B cell (primary cell): ENCODE measurements at regions not wholly inside any gene's neighbourhood (a gene's known extent, or its start where the extent isn't known, plus 50 kb on each side); places are given as distances from the start of the nearest gene placed in this dataset.

Experiments used
- ATAC-seq: fragments of 200-7000 bp; cut with Tn5 transposase; one replicate; pipeline ENCODE4 v1.10.0; 2021; ENCODE audit warnings: low read depth, mild to moderate bottlenecking, moderate number of reproducible peaks, moderate library complexity
- CTCF ChIA-PET: fragments of 350-600 bp; sonication (Branson Sonifier 250); formaldehyde crosslinking; loops from one replicate; lab custom pipeline; 2021; ENCODE audit warnings: antibody characterized with exemption, inconsistent platforms; lab: Charles Lee
- POLR2A ChIA-PET: fragments of 350-600 bp; sonication (Branson Sonifier 250); formaldehyde crosslinking; loops from one replicate; lab custom pipeline; 2021; ENCODE audit warnings: antibody characterized with exemption; lab: Charles Lee
- DNase-seq: peaks from one replicate; pipeline ENCODE4 v3.0.0; 2013
- H2AFZ ChIP-seq: 2 replicates; pipeline ENCODE4 v1.6.1; 2012; ENCODE audit warnings: mild to moderate bottlenecking, low read depth, low read length; ENCODE audit not compliant: insufficient read depth, poor library complexity, severe bottlenecking
- H3K27ac ChIP-seq, 2 donors: 1 replicate in 1 of 2; 2 replicates in 1 of 2; pipeline ENCODE4 v1.5.1; 2012 to 2013; ENCODE audit warnings: low read length in 2 of 2, mild to moderate bottlenecking in 2 of 2, moderate library complexity in 1 of 2
- H3K27me3 ChIP-seq, 4 experiments: fragments of 200-600 bp in 1 of 4; sonication (generic) in 1 of 4; replicated peaks in 1 of 4; 1 replicate in 2 of 4; 2 replicates in 2 of 4; pipeline versions ENCODE4 v1.6.1 to v1.7.0; 2013 to 2016; ENCODE audit warnings: low read length in 3 of 4, mild to moderate bottlenecking in 2 of 4, mixed read lengths in 1 of 4, moderate library complexity in 1 of 4; ENCODE audit not compliant: insufficient read depth in 4 of 4, control insufficient read depth in 3 of 4; ENCODE audit errors: control extremely low read depth in 1 of 4
- H3K36me3 ChIP-seq, 2 experiments: replicated peaks in 1 of 2; 1 replicate in 1 of 2; 2 replicates in 1 of 2; pipeline versions ENCODE4 v1.6.1 to v1.7.1; 2013; ENCODE audit warnings: low read length in 1 of 2; ENCODE audit not compliant: insufficient read depth in 2 of 2, control insufficient read depth in 1 of 2; ENCODE audit errors: control extremely low read depth in 1 of 2, extremely low read depth in 1 of 2
- H3K4me1 ChIP-seq, 2 donors: fragments of 200-600 bp in 1 of 2; sonication (generic) in 1 of 2; 1 replicate in 1 of 2; 2 replicates in 1 of 2; pipeline versions ENCODE4 v1.5.1 to v1.6.1; 2013 to 2017; ENCODE audit warnings: low read length in 2 of 2; ENCODE audit not compliant: control insufficient read depth in 2 of 2, insufficient read depth in 2 of 2
- H3K4me2 ChIP-seq: replicated peaks from 2 replicates; pipeline ENCODE3; 2012; ENCODE audit warnings: mild to moderate bottlenecking, low read depth, low read length; ENCODE audit not compliant: poor library complexity, severe bottlenecking
- H3K4me3 ChIP-seq, 5 experiments: fragments of 200-600 bp in 1 of 5; sonication (generic) in 1 of 5; 1 replicate in 3 of 5; 2 replicates in 2 of 5; pipeline versions ENCODE4 v1.5.1 to v1.7.0; 2011 to 2016; ENCODE audit warnings: low read length in 4 of 5, mild to moderate bottlenecking in 4 of 5, low read depth in 2 of 5, control low read depth in 1 of 5, moderate library complexity in 1 of 5; ENCODE audit not compliant: insufficient read depth in 1 of 5; ENCODE audit errors: control extremely low read depth in 1 of 5, extremely low read depth in 1 of 5
- H3K79me2 ChIP-seq: fragments of 200-600 bp; sonication (generic); one replicate; pipeline ENCODE4 v1.6.0; 2016; ENCODE audit warnings: low read length; ENCODE audit not compliant: control insufficient read depth, insufficient read depth
- H3K9ac ChIP-seq: fragments of 200-600 bp; sonication (generic); 2 replicates; pipeline ENCODE4 v1.6.1; 2017; ENCODE audit warnings: mild to moderate bottlenecking, low read length, moderate library complexity
- H3K9me3 ChIP-seq, 3 donors: one replicate each; pipeline versions ENCODE4 v1.6.1 to v1.7.1; 2013; ENCODE audit warnings: low read length in 2 of 3; ENCODE audit not compliant: control insufficient read depth in 2 of 3, insufficient read depth in 1 of 3; ENCODE audit errors: control extremely low read depth in 1 of 3
- H4K20me1 ChIP-seq: 2 replicates; pipeline ENCODE4 v1.6.0; 2012; ENCODE audit warnings: mild to moderate bottlenecking, low read length; ENCODE audit not compliant: insufficient read depth, control insufficient read depth, poor library complexity, severe bottlenecking
- H3K27ac Mint-ChIP-seq: one replicate; pipeline ENCODE4 v1.8.0; 2021; ENCODE audit warnings: mixed read lengths
- H3K27me3 Mint-ChIP-seq: one replicate; pipeline ENCODE4 v1.8.0; 2021; ENCODE audit warnings: mixed read lengths
- H3K4me1 Mint-ChIP-seq: one replicate; pipeline ENCODE4 v1.8.0; 2021; ENCODE audit warnings: mixed read lengths
- H3K4me3 Mint-ChIP-seq: one replicate; pipeline ENCODE4 v1.8.0; 2021; ENCODE audit warnings: mixed read lengths
- H3K9me3 Mint-ChIP-seq: one replicate; pipeline ENCODE4 v1.8.0; 2022; ENCODE audit warnings: mixed read lengths; ENCODE audit not compliant: insufficient read depth
- CTCF ChIP-seq: fragments of 200-600 bp; IDR thresholded peaks from one replicate; pipeline ENCODE4 v1.8.0; 2022; ENCODE audit warnings: antibody characterized with exemption, mild to moderate bottlenecking
- EZH2 ChIP-seq: IDR thresholded peaks from 2 replicates; pipeline ENCODE4 v1.6.1; 2012; ENCODE audit warnings: borderline replicate concordance, low read depth, mild to moderate bottlenecking, moderate library complexity, low read length; ENCODE audit not compliant: insufficient read depth, poor library complexity, severe bottlenecking
- WGBS: methylation state at CpG from one replicate; pipeline ENCODE4 v1.1.5; 2013; ENCODE audit warnings: missing lambda C conversion rate; ENCODE audit not compliant: insufficient coverage; 5-methylcytosine and 5-hydroxymethylcytosine counted together
- intact Hi-C: fragments of 100-400 bp; cut with micrococcal nuclease; formaldehyde crosslinking; loops from one replicate; pipeline ENCODE4 v1.10.0; 2022

- H3K27me3 ChIP-seq, result no peaks in the 10 kb centered on the region
- CTCF ChIA-PET, result no interaction called here
- no peaks in the 10 kb centered on the region for H3K79me2 ChIP-seq
- no peak overlapping the region for H2AFZ ChIP-seq
- Mint-ChIP-seq H3K9me3 (peaks cover 3% of the 10 kb centered on the region), H3K27me3 (no peaks in the 10 kb centered on the region), H3K27ac (no peak overlapping the region), H3K4me1 (no peaks in the 10 kb centered on the region), H3K4me3 (no peak overlapping the region)
- no CpG with 5 or more reads among the region's 4 CpGs for WGBS
- H3K4me3 ChIP-seq, result no peak overlapping the region
- H3K4me2 ChIP-seq, result no peak overlapping the region
- no peak overlapping the region for H3K9ac ChIP-seq
- no peaks in the 10 kb centered on the region for H4K20me1 ChIP-seq
- no peak for DNase-seq
- H3K27ac ChIP-seq, result no peak overlapping the region
- no peak for ATAC-seq
- POLR2A ChIA-PET, result no interaction called here
- intact Hi-C loops, result no loop called here
- no peaks in the 10 kb centered on the region for H3K4me1 ChIP-seq
- TF ChIP-seq CTCF, result no peak
- TF ChIP-seq EZH2, result no peak
- H3K36me3 ChIP-seq, result no peaks in the 10 kb centered on the region
- peaks cover 0 to 4% (median 0%) of the 10 kb centered on the region in 3 donors for H3K9me3 ChIP-seq
Measured at GRCh38 chr18:41416044-41416443, 539.0 kb upstream of the PIK3C3 start.

GRCh38 chr18:41410006-41410405, 545.0 kb upstream of the PIK3C3 start:
- intact Hi-C loops, result no loop called here
- H3K4me1 ChIP-seq, result no peaks in the 10 kb centered on the region
- POLR2A ChIA-PET, result no interaction called here
- H3K4me3 ChIP-seq, result no peak overlapping the region
- Mint-ChIP-seq H3K4me1 (no peaks in the 10 kb centered on the region), H3K4me3 (no peak overlapping the region), H3K27me3 (no peaks in the 10 kb centered on the region), H3K27ac (no peak overlapping the region), H3K9me3 (peaks cover 5% of the 10 kb centered on the region)
- CTCF ChIA-PET, result no interaction called here
- H3K9ac ChIP-seq, result no peak overlapping the region
- H3K4me2 ChIP-seq, result no peak overlapping the region
- ATAC-seq (no peak), DNase-seq (no peak)
- TF ChIP-seq CTCF (no peak), EZH2 (no peak)
- no peaks in the 10 kb centered on the region for H3K27me3 ChIP-seq
- no peaks in the 10 kb centered on the region for H4K20me1 ChIP-seq
- H3K9me3 ChIP-seq, result no peaks in the 10 kb centered on the region
- no peak overlapping the region for H2AFZ ChIP-seq
- no peaks in the 10 kb centered on the region for H3K79me2 ChIP-seq
- no peaks in the 10 kb centered on the region for H3K36me3 ChIP-seq
- H3K27ac ChIP-seq, result no peak overlapping the region
